HFFc6 (cell line): ENCODE measurements at regions not wholly inside any gene's neighbourhood (a gene's known extent, or its start where the extent isn't known, plus 50 kb on each side); places are given as distances from the start of the nearest gene placed in this dataset.

Experiments
- DNase-seq: peaks from one replicate; pipeline ENCODE4 v3.0.0-alpha.2; 2018
- H3K27ac Mint-ChIP-seq: 2 replicates; pipeline ENCODE4 v1.8.0; 2020; ENCODE audit warnings: mild to moderate bottlenecking, mixed read lengths
- H3K27me3 Mint-ChIP-seq: 2 replicates; pipeline ENCODE4 v1.8.0; 2021; ENCODE audit warnings: mild to moderate bottlenecking, moderate library complexity, mixed read lengths; ENCODE audit not compliant: insufficient read depth
- H3K36me3 Mint-ChIP-seq: 2 replicates; pipeline ENCODE4 v1.8.0; 2021; ENCODE audit warnings: low read depth, mixed read lengths
- H3K4me1 Mint-ChIP-seq: 2 replicates; pipeline ENCODE4 v1.8.0; 2020; ENCODE audit warnings: low read depth, mixed read lengths
- H3K4me3 Mint-ChIP-seq: 2 replicates; pipeline ENCODE4 v1.8.0; 2020; ENCODE audit warnings: mild to moderate bottlenecking, moderate library complexity, mixed read lengths
- H3K9me3 Mint-ChIP-seq: 2 replicates; pipeline ENCODE4 v1.8.0; 2020; ENCODE audit warnings: mild to moderate bottlenecking, mixed read lengths
- TF ChIP-seq, protein P1 (sequence below): fragments of 200-600 bp; sonication (generic); IDR thresholded peaks from 2 replicates; pipeline ENCODE4 v1.5.0; 2021; ENCODE audit warnings: antibody characterized with exemption, mild to moderate bottlenecking

GRCh38 chr6:169982461-169983386, 231.3 kb downstream of the ERMARD start:
- Mint-ChIP-seq H3K27ac (no peak overlapping the region), H3K36me3 (peaks cover 5% of the 10 kb centered on the region), H3K4me1 (no peaks in the 10 kb centered on the region), H3K9me3 (peaks cover 60% of the 10 kb centered on the region), H3K4me3 (no peak overlapping the region), H3K27me3 (peaks cover 3% of the 10 kb centered on the region; the same call in 1 of the 2 replicates)
- TF ChIP-seq, protein P1, sequence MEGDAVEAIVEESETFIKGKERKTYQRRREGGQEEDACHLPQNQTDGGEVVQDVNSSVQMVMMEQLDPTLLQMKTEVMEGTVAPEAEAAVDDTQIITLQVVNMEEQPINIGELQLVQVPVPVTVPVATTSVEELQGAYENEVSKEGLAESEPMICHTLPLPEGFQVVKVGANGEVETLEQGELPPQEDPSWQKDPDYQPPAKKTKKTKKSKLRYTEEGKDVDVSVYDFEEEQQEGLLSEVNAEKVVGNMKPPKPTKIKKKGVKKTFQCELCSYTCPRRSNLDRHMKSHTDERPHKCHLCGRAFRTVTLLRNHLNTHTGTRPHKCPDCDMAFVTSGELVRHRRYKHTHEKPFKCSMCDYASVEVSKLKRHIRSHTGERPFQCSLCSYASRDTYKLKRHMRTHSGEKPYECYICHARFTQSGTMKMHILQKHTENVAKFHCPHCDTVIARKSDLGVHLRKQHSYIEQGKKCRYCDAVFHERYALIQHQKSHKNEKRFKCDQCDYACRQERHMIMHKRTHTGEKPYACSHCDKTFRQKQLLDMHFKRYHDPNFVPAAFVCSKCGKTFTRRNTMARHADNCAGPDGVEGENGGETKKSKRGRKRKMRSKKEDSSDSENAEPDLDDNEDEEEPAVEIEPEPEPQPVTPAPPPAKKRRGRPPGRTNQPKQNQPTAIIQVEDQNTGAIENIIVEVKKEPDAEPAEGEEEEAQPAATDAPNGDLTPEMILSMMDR = no peak
- DNase-seq = no peak

DNA sequence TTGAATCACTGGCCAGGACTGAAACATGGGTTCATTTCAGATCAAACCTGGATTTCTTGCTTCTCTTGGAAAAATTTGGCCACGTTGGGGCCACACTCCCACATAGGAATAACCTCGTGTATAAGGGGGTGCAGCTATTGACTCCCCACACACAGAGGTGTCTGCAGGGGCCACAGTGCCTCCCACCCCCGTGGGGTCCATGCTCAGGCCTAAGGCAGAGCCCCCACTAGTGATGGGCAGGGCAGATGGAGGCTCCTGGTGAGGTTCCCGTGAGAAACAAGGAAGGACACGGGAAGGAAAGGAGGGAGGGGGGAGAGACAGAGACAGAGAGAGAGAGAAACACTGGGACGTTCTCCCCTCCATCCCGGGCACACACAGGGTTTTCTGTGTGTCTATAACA, 230.5 kb downstream of the ERMARD start:
- peaks cover 67% of the 10 kb centered on the region for H3K9me3 Mint-ChIP-seq
- TF ChIP-seq, protein P1 = no peak
- no peak overlapping the region for H3K27ac Mint-ChIP-seq
- peaks cover 5% of the 10 kb centered on the region for H3K36me3 Mint-ChIP-seq
- no peaks in the 10 kb centered on the region for H3K4me1 Mint-ChIP-seq
- no peak for DNase-seq
- peaks cover 3% of the 10 kb centered on the region for H3K27me3 Mint-ChIP-seq
- no peak overlapping the region for H3K4me3 Mint-ChIP-seq

- Mint-ChIP-seq H3K4me3 (no peak overlapping the region), H3K4me1 (no peaks in the 10 kb centered on the region), H3K36me3 (peaks cover 5% of the 10 kb centered on the region), H3K27me3 (peaks cover 3% of the 10 kb centered on the region), H3K9me3 (peaks cover 71% of the 10 kb centered on the region), H3K27ac (no peak overlapping the region)
- TF ChIP-seq, protein P1 = no peak
- DNase-seq = no peak
Observed at GRCh38 chr6:169981568-169981967, 230.1 kb downstream of the ERMARD start.

DNA sequence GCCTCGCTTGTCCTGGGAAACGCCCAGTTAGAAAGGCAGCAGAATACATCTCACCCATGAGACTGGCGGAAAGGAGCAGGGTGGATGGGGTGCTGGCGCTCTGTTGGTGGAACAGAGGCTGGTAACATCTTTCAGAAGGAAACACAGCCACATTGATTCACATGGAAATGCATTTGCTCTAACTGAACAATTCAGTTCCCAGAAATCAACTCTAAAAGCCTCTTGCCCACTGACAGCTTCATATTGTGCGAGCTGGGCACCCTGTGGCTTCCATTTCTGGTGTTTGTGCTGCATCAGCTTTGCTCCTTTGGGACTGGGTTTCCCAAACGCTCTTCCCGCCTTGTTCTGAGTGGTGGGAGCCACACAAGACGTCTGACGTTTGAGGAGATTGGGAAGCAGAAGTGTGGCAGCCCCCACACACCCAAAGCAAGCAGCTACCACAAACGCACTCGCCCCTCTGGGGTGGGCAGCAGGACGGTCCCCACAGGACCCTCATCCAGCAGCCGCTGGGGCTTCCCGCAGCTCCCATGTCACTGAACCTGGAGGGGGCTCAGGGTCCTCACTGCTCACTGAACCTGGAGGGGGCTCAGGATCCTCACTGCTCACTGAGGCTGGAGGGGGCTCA, 229.5 kb downstream of the ERMARD start:
- H3K27ac Mint-ChIP-seq = no peak overlapping the region

GRCh38 chr6:169979873-169980432, 228.5 kb downstream of the ERMARD start:
- TF ChIP-seq, protein P1 = no peak
- Mint-ChIP-seq H3K4me1 (no peaks in the 10 kb centered on the region), H3K4me3 (no peak overlapping the region), H3K36me3 (peaks cover under 1% of the 10 kb centered on the region; the same call in 1 of the 2 replicates), H3K27ac (no peak overlapping the region), H3K27me3 (peaks cover 3% of the 10 kb centered on the region), H3K9me3 (peaks cover 69% of the 10 kb centered on the region)
- DNase-seq = no peak

More for the DNA sequence above, 229.5 kb downstream of the ERMARD start:
- H3K9me3 Mint-ChIP-seq = peaks cover 72% of the 10 kb centered on the region
- peaks cover 4% of the 10 kb centered on the region for H3K36me3 Mint-ChIP-seq
- H3K4me1 Mint-ChIP-seq = no peaks in the 10 kb centered on the region
- no peak for DNase-seq
- no peak overlapping the region for H3K4me3 Mint-ChIP-seq
- TF ChIP-seq, protein P1 = no peak
- peaks cover 3% of the 10 kb centered on the region for H3K27me3 Mint-ChIP-seq
